GM12878 (cell line): ENCODE measurements at regions not wholly inside any gene's neighbourhood (a gene's known extent, or its start where the extent isn't known, plus 50 kb on each side); places are given as distances from the start of the nearest gene placed in this dataset.

ENCODE experiments used
- ATAC-seq: fragments of 200-7000 bp; cut with Tn5 transposase; 3 replicates; pipeline ENCODE4 v1.9.1; 2020; ENCODE audit warnings: mild to moderate bottlenecking, moderate library complexity
- BruUV-seq: library from RNA; stranded (reverse); fragments of 400-500 nt; replicated peaks from 2 replicates; lab custom pipeline; 2021; lab: Mats Ljungman, UMichigan
- CTCF ChIA-PET: fragments of 300-600 bp; sonication (Branson Sonifier 250); formaldehyde crosslinking; extraction: SDS; loops from one replicate; lab custom pipeline; 2021; ENCODE audit warnings: inconsistent platforms; lab: Yijun Ruan, JAX
- POLR2A ChIA-PET: fragments of 350-600 bp; formaldehyde crosslinking; extraction: SDS; loops from one replicate; lab custom pipeline; 2021; ENCODE audit warnings: inconsistent platforms; lab: Charles Lee
- RAD21 ChIA-PET: fragments of 300-600 bp; sonication (Branson Sonifier 250); formaldehyde crosslinking; loops from one replicate; lab custom pipeline; 2023; ENCODE audit warnings: antibody characterized with exemption; ENCODE audit not compliant: unreplicated experiment; lab: Charles Lee
- SMC1A ChIA-PET: fragments of 300-600 bp; sonication (Branson Sonifier 250); formaldehyde crosslinking; loops from one replicate; lab custom pipeline; 2023; ENCODE audit not compliant: unreplicated experiment, uncharacterized antibody; lab: Charles Lee
- DNase-seq: peaks from one replicate; pipeline ENCODE4 v3.0.0-alpha.2; 2011; ENCODE audit warnings: low read depth, low spot score
- FAIRE-seq: peaks from 3 replicates; lab custom pipeline; 2011; peaks lifted over from hg19 to GRCh38; lab: Jason Lieb, UNC
- H2AFZ ChIP-seq: 2 replicates; pipeline ENCODE4 v1.6.0; 2011; ENCODE audit warnings: low read depth, low read length, control low read depth; ENCODE audit not compliant: control insufficient read depth
- H3K27ac ChIP-seq: 2 replicates; pipeline ENCODE4 v1.5.1; 2011; ENCODE audit warnings: control low read depth; ENCODE audit not compliant: control insufficient read depth, insufficient read depth
- H3K27me3 ChIP-seq, 2 experiments: replicated peaks in 1 of 2; 2 replicates each; pipeline versions ENCODE4 v1.6.0 to v1.6.1; 2011; ENCODE audit warnings: low read length in 1 of 2; ENCODE audit not compliant: control insufficient read depth in 2 of 2, insufficient read depth in 2 of 2
- H3K36me3 ChIP-seq, 2 experiments: 2 replicates each; pipeline ENCODE4 v1.5.1; 2011; ENCODE audit warnings: low read length in 1 of 2; ENCODE audit not compliant: control insufficient read depth in 2 of 2, insufficient read depth in 2 of 2
- H3K4me1 ChIP-seq: 2 replicates; pipeline ENCODE4 v1.6.1; 2011; ENCODE audit warnings: mild to moderate bottlenecking, low read length, moderate library complexity, mixed read lengths; ENCODE audit not compliant: control insufficient read depth, insufficient read depth
- H3K4me2 ChIP-seq: 2 replicates; pipeline ENCODE4 v1.6.0; 2011; ENCODE audit warnings: control low read depth; ENCODE audit not compliant: control insufficient read depth, insufficient read depth
- H3K4me3 ChIP-seq: fragments of 200-600 bp; sonication (generic); 2 replicates; pipeline ENCODE4 v1.5.1; 2016
- H3K79me2 ChIP-seq: 2 replicates; pipeline ENCODE4 v1.6.0; 2011; ENCODE audit warnings: low read length; ENCODE audit not compliant: control insufficient read depth, insufficient read depth
- H3K9ac ChIP-seq: 2 replicates; pipeline ENCODE4 v1.8.0; 2011; ENCODE audit warnings: low read length, control low read depth, mixed read lengths; ENCODE audit not compliant: control insufficient read depth, insufficient read depth
- H3K9me3 ChIP-seq: replicated peaks from 3 replicates; pipeline ENCODE4 v1.5.1; 2011; ENCODE audit warnings: mild to moderate bottlenecking, low read length; ENCODE audit not compliant: control insufficient read depth, insufficient read depth
- H4K20me1 ChIP-seq: 2 replicates; pipeline ENCODE4 v1.6.0; 2011; ENCODE audit not compliant: control insufficient read depth, insufficient read depth
- ATF2 ChIP-seq: IDR thresholded peaks from 2 replicates; pipeline ENCODE4 v1.6.1; 2012; ENCODE audit warnings: low read length, inconsistent platforms
- ATF7 ChIP-seq: fragments of 450-650 bp; IDR thresholded peaks from 2 replicates; pipeline ENCODE4 v1.6.1; 2016; ENCODE audit warnings: low read depth, mild to moderate bottlenecking
- BRCA1 ChIP-seq: IDR thresholded peaks from 2 replicates; pipeline ENCODE4 v1.6.1; 2011; ENCODE audit warnings: low read depth, low read length, improper control_type of control experiment
- GATAD2B ChIP-seq: fragments of 450-650 bp; conservative IDR thresholded peaks from 2 replicates; pipeline ENCODE4 v1.6.1; 2017; ENCODE audit warnings: low read depth, mild to moderate bottlenecking, moderate library complexity
- PML ChIP-seq: IDR thresholded peaks from 2 replicates; pipeline ENCODE4 v1.6.1; 2012; ENCODE audit warnings: low read length, inconsistent platforms
- POU2F2 ChIP-seq: IDR thresholded peaks from 3 replicates; pipeline ENCODE4 v1.6.1; 2011; ENCODE audit warnings: low read depth, mild to moderate bottlenecking, low read length, borderline replicate concordance
- SMC3 ChIP-seq: IDR thresholded peaks from 2 replicates; pipeline ENCODE4 v1.6.1; 2011; ENCODE audit warnings: low read length, improper control_type of control experiment, borderline replicate concordance
- SPI1 ChIP-seq: IDR thresholded peaks from 2 replicates; pipeline ENCODE4 v1.6.1; 2011; ENCODE audit warnings: low read depth, mild to moderate bottlenecking, low read length, moderate library complexity, borderline replicate concordance; ENCODE audit not compliant: insufficient read depth
- TARDBP ChIP-seq: IDR thresholded peaks from 2 replicates; pipeline ENCODE4 v1.6.1; 2016; ENCODE audit warnings: borderline replicate concordance
- YBX1 ChIP-seq: fragments of 450-650 bp; IDR thresholded peaks from 2 replicates; pipeline ENCODE4 v1.6.1; 2016; ENCODE audit warnings: antibody characterized with exemption
- YY1 ChIP-seq: IDR thresholded peaks from 2 replicates; pipeline ENCODE4 v1.6.1; 2011; ENCODE audit warnings: low read depth, mild to moderate bottlenecking, low read length
- WGBS: methylation state at CpG from one replicate; pipeline ENCODE4 v1.1.6; 2016; ENCODE audit warnings: low lambda C conversion rate; ENCODE audit not compliant: insufficient replicate concordance, insufficient coverage; ENCODE audit errors: missing lambda C conversion rate; 5-methylcytosine and 5-hydroxymethylcytosine counted together
- in situ Hi-C: fragments of 300-500 bp; cut with MboI; formaldehyde crosslinking; loops from 9 replicates; pipeline ENCODE4 v1.14.3; 2018; ENCODE audit warnings: mixed read lengths
- intact Hi-C: fragments of 100-400 bp; cut with micrococcal nuclease; formaldehyde crosslinking; loops from one replicate; pipeline ENCODE4 v1.14.2; 2022; ENCODE audit not compliant: unreplicated experiment

GRCh38 chr18:77464917-77465316, 215.3 kb downstream of the GALR1 start:
- no peak overlapping the region for H3K4me3 ChIP-seq
- H3K27ac ChIP-seq: no peak overlapping the region
- H3K9ac ChIP-seq: no peak overlapping the region
- H3K4me1 ChIP-seq: no peaks in the 10 kb centered on the region
- no peaks in the 10 kb centered on the region for H3K79me2 ChIP-seq
- ChIA-PET CTCF (no interaction called here), RAD21 (no interaction called here), SMC1A (interaction anchor here (1.0 kb wide), 1 partner anchor 35 kb away, joined by 3 read pairs; no protein-coding TSS in a partner anchor), POLR2A (no interaction called here)
- no peak overlapping the region for H3K4me2 ChIP-seq
- H3K27me3 ChIP-seq: no peaks in the 10 kb centered on the region
- TF ChIP-seq SMC3 (no peak), POU2F2 (no peak), BRCA1 (no peak), GATAD2B (no peak), SPI1 (no peak), ATF2 (no peak), YY1 (no peak), YBX1 (no peak), ATF7 (no peak), TARDBP (no peak), PML (no peak)
- FAIRE-seq: no peak
- H3K9me3 ChIP-seq: no peaks in the 10 kb centered on the region
- no peaks in the 10 kb centered on the region for H3K36me3 ChIP-seq
- no peaks in the 10 kb centered on the region for H4K20me1 ChIP-seq
- no TSS peak for BruUV-seq
- no peak for ATAC-seq
- intact Hi-C loops: no loop called here
- DNase-seq: no peak
- WGBS: 1% methylated on average over 3 of the region's 3 CpGs
- in situ Hi-C loops: no loop called here
- H2AFZ ChIP-seq: no peak overlapping the region
